ENCODE measurements at regions not wholly inside any gene's neighbourhood (a gene's known extent, or its start where the extent isn't known, plus 50 kb on each side); places are given as distances from the start of the nearest gene placed in this dataset.

GRCh38 chr2:138997346-138997745, 217.2 kb upstream of the NXPH2 start:
- no peaks in the 10 kb centered on the region for H3F3A ChIP-seq (ENCODE audit: insufficient read depth, low read length)
- no peaks in the 10 kb centered on the region for H3K9me2 ChIP-seq (ENCODE audit: low read depth, low read length)
- H3K4me3 ChIP-seq (ENCODE audit: low read depth, low read length, poor library complexity, severe bottlenecking) = no peak overlapping the region
- H3K9ac ChIP-seq (ENCODE audit: low read length) = no peak overlapping the region
- no peaks in the 10 kb centered on the region for H3K36me3 ChIP-seq (ENCODE audit: insufficient read depth, low read length)
- H3K27ac ChIP-seq (ENCODE audit: low read depth, low read length, poor library complexity, severe bottlenecking) = no peak overlapping the region
- H3K4me2 ChIP-seq (ENCODE audit: low read length) = no peak overlapping the region
- no peaks in the 10 kb centered on the region for H4K20me1 ChIP-seq (ENCODE audit: insufficient read depth, low read length)
- H3K27me3 ChIP-seq (ENCODE audit: insufficient read depth, low read length) = no peaks in the 10 kb centered on the region
- no peaks in the 10 kb centered on the region for H3K4me1 ChIP-seq (ENCODE audit: insufficient read depth, low read length, severe bottlenecking)
- TF ChIP-seq CTCF (IDR thresholded peaks at IDR 0.05; ENCODE audit: low read length) (no peak), EZH2 (IDR thresholded peaks at IDR 0.05; ENCODE audit: borderline replicate concordance, low read length) (no peak)
- H2AFZ ChIP-seq (ENCODE audit: low read length) = no peak overlapping the region
- no peaks in the 10 kb centered on the region for H3K79me2 ChIP-seq (ENCODE audit: insufficient read depth, low read length)
- H3K9me3 ChIP-seq (ENCODE audit: low read length) = no peaks in the 10 kb centered on the region

GRCh38 chr2:138994502-138994901, 214.3 kb upstream of the NXPH2 start:
- no peaks in the 10 kb centered on the region for H3K36me3 ChIP-seq (ENCODE audit: insufficient read depth, low read length)
- TF ChIP-seq CTCF (IDR thresholded peaks at IDR 0.05; ENCODE audit: low read length) (no peak), EZH2 (IDR thresholded peaks at IDR 0.05; ENCODE audit: borderline replicate concordance, low read length) (no peak)
- H3K4me2 ChIP-seq (ENCODE audit: low read length) = no peak overlapping the region
- H3K9ac ChIP-seq (ENCODE audit: low read length) = no peak overlapping the region
- no peaks in the 10 kb centered on the region for H3F3A ChIP-seq (ENCODE audit: insufficient read depth, low read length)
- H3K79me2 ChIP-seq (ENCODE audit: insufficient read depth, low read length) = no peaks in the 10 kb centered on the region
- no peaks in the 10 kb centered on the region for H3K9me3 ChIP-seq (ENCODE audit: low read length)
- H3K27me3 ChIP-seq (ENCODE audit: insufficient read depth, low read length) = no peaks in the 10 kb centered on the region
- no peaks in the 10 kb centered on the region for H4K20me1 ChIP-seq (ENCODE audit: insufficient read depth, low read length)
- no peak overlapping the region for H2AFZ ChIP-seq (ENCODE audit: low read length)
- H3K4me1 ChIP-seq (ENCODE audit: insufficient read depth, low read length, severe bottlenecking) = no peaks in the 10 kb centered on the region
- no peak overlapping the region for H3K4me3 ChIP-seq (ENCODE audit: low read depth, low read length, poor library complexity, severe bottlenecking)
- no peaks in the 10 kb centered on the region for H3K9me2 ChIP-seq (ENCODE audit: low read depth, low read length)
- H3K27ac ChIP-seq (ENCODE audit: low read depth, low read length, poor library complexity, severe bottlenecking) = no peak overlapping the region

GRCh38 chr2:138985881-138986280, 205.7 kb upstream of the NXPH2 start:
- TF ChIP-seq EZH2 (IDR thresholded peaks at IDR 0.05; ENCODE audit: borderline replicate concordance, low read length) (no peak), CTCF (IDR thresholded peaks at IDR 0.05; ENCODE audit: low read length) (no peak)
- no peaks in the 10 kb centered on the region for H3K36me3 ChIP-seq (ENCODE audit: insufficient read depth, low read length)
- no peaks in the 10 kb centered on the region for H3K27me3 ChIP-seq (ENCODE audit: insufficient read depth, low read length)
- H3F3A ChIP-seq (ENCODE audit: insufficient read depth, low read length) = no peaks in the 10 kb centered on the region
- no peak overlapping the region for H2AFZ ChIP-seq (ENCODE audit: low read length)
- H3K9me3 ChIP-seq (ENCODE audit: low read length) = no peaks in the 10 kb centered on the region
- H3K4me3 ChIP-seq (ENCODE audit: low read depth, low read length, poor library complexity, severe bottlenecking) = no peak overlapping the region
- no peak overlapping the region for H3K27ac ChIP-seq (ENCODE audit: low read depth, low read length, poor library complexity, severe bottlenecking)
- H3K9ac ChIP-seq (ENCODE audit: low read length) = no peak overlapping the region
- no peaks in the 10 kb centered on the region; the same call in 1 of the 2 replicates for H3K9me2 ChIP-seq (ENCODE audit: low read depth, low read length)
- H4K20me1 ChIP-seq (ENCODE audit: insufficient read depth, low read length) = no peaks in the 10 kb centered on the region
- H3K79me2 ChIP-seq (ENCODE audit: insufficient read depth, low read length) = no peaks in the 10 kb centered on the region
- no peak overlapping the region for H3K4me2 ChIP-seq (ENCODE audit: low read length)
- no peaks in the 10 kb centered on the region for H3K4me1 ChIP-seq (ENCODE audit: insufficient read depth, low read length, severe bottlenecking)

Measured in OCI-LY1 (cell line).